Effector memory CD8-positive, alpha-beta T cell (primary cell): ENCODE measurements at regions not wholly inside any gene's neighbourhood (a gene's known extent, or its start where the extent isn't known, plus 50 kb on each side); places are given as distances from the start of the nearest gene placed in this dataset.

Source experiments
- ATAC-seq: fragments of 150-1000 bp; cut with Tn5 transposase; replicated peaks from 2 replicates; pipeline ENCODE4 v1.10.0; 2021; ENCODE audit warnings: mild to moderate bottlenecking, moderate library complexity
- DNase-seq, 3 experiments: peaks; one replicate each; pipeline ENCODE4 v3.0.0; 2021
- H3K27ac Mint-ChIP-seq, 2 donors: one replicate each; pipeline ENCODE4 v1.8.0; 2022; ENCODE audit warnings: mild to moderate bottlenecking in 2 of 2, mixed read lengths in 2 of 2, moderate library complexity in 2 of 2
- H3K27me3 Mint-ChIP-seq, 2 donors: one replicate each; pipeline ENCODE4 v1.8.0; 2022; ENCODE audit warnings: mixed read lengths in 2 of 2
- H3K36me3 Mint-ChIP-seq: one replicate; pipeline ENCODE4 v1.8.0; 2022; ENCODE audit warnings: mild to moderate bottlenecking, moderate library complexity, mixed read lengths; ENCODE audit not compliant: insufficient read depth
- H3K4me1 Mint-ChIP-seq, 2 donors: one replicate each; pipeline ENCODE4 v1.8.0; 2022; ENCODE audit warnings: low read depth in 2 of 2, mixed read lengths in 2 of 2
- H3K4me3 Mint-ChIP-seq, 2 donors: one replicate each; pipeline ENCODE4 v1.8.0; 2022; ENCODE audit warnings: mild to moderate bottlenecking in 2 of 2, mixed read lengths in 2 of 2, moderate library complexity in 2 of 2
- H3K9me3 Mint-ChIP-seq, 2 donors: one replicate each; pipeline ENCODE4 v1.8.0; 2022; ENCODE audit warnings: mixed read lengths in 2 of 2

- Mint-ChIP-seq H3K4me1 (no peaks in the 10 kb centered on the region), H3K4me3 (no peak overlapping the region), H3K27me3 (peaks cover 13 to 28% of the 10 kb centered on the region in 2 donors), H3K9me3 (no peaks in the 10 kb centered on the region), H3K36me3 (no peaks in the 10 kb centered on the region), H3K27ac (no peak overlapping the region)
- DNase-seq, result no peak
- ATAC-seq, result no peak
Observed at GRCh38 chr12:130031041-130031440, 127.2 kb upstream of the TMEM132D start.

- H3K27ac Mint-ChIP-seq, result no peak overlapping the region
Observed at GRCh38 chr12:130031571-130032189, 127.9 kb upstream of the TMEM132D start.

DNA sequence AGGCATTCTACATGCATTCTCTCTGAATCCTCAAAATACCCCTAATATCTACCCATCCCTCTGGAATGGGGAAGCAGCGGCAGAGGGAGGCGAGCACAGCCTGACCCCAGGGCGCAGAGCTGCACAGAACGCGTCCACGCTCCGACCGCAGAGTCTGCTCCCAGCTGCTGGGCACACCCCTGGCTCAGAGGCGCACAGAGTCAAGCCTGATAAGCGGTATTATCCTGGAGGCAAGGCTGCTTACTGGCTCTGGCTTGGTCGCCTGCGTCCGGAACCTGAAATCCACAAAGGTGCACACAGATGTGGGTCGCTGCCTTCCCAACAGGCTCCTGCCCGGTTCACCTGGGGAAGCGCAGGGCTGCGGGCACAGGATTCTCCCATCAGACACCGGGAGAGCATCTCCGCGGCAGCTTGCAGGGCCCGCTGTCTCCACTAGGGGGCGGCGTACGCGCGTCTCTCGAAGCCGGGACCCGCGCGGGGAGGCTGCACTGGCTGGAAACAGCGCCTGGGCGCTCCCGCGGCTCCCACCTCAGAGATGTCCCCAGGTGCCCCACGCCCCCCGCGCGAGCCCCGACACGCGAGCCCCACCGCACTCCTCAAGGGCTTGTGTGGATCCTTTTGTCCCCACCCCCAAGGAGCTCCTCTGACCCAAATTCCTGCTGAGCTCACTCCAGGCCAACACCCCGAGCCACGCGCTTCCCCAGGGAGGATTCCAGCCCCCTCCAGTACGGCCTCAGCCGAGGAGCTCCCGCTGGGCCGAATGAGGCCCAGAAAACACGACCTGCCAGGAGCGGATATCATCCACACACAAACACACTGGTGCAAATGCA is 120.1 kb upstream of the FZD10 start:
- Mint-ChIP-seq H3K27ac (no peak overlapping the region), H3K27me3 (peaks cover 44 to 60% of the 10 kb centered on the region in 2 donors), H3K4me1 (no peaks in the 10 kb centered on the region), H3K36me3 (no peaks in the 10 kb centered on the region), H3K4me3 (no peak overlapping the region), H3K9me3 (peaks cover 4 to 13% of the 10 kb centered on the region in 2 donors)
- ATAC-seq (no peak), DNase-seq (no peak)

More at GRCh38 chr12:130031571-130032189, 127.9 kb upstream of the TMEM132D start:
- peak; percentile 27 to 42 (median 32) for DNase-seq
- no peak overlapping the region for H3K4me3 Mint-ChIP-seq
- peaks cover 13 to 28% of the 10 kb centered on the region in 2 donors for H3K27me3 Mint-ChIP-seq
- no peaks in the 10 kb centered on the region for H3K4me1 Mint-ChIP-seq
- H3K9me3 Mint-ChIP-seq, result no peaks in the 10 kb centered on the region
- H3K36me3 Mint-ChIP-seq, result no peaks in the 10 kb centered on the region
- ATAC-seq, result no peak

GRCh38 chr12:130043685-130044406 is 118.4 kb upstream of the FZD10 start:
- Mint-ChIP-seq H3K27ac (no peak overlapping the region), H3K4me1 (no peaks in the 10 kb centered on the region), H3K4me3 (no peak overlapping the region)

DNA sequence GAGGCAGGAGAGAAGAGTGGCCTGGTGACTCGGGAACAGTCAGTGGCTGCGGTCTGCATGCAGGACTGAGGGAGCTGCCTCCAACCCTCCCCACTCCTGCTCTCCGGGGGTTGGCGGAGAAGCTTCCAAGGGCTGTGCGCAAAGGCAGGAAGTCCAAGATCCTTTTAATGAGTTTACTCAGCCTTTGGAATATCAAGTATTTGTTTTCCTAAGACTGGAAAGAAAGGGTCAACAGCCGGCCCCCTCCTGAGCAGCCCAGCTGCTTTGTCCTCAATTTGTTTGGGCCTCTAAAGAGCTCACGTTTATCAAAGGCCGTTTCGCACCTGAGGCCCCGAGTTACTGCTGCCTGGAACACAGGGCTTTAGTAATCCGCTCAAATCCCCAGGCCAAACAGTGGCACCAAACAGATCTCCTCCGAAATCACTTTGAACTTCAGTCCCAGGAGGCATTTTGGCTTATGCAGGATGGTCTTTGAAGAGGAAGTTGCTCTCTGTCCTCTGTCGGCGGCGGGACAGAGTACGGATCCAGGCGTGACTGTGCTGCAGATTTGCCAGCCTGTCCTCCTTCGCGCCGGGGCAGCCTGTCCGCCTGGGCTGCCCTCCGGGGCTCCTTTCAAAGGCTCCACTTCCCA is 117.2 kb upstream of the FZD10 start:
- Mint-ChIP-seq H3K36me3 (no peaks in the 10 kb centered on the region), H3K4me3 (no peak overlapping the region), H3K4me1 (no peaks in the 10 kb centered on the region), H3K27me3 (peaks cover 28 to 46% of the 10 kb centered on the region in 2 donors), H3K27ac (no peak overlapping the region), H3K9me3 (peaks cover 4 to 13% of the 10 kb centered on the region in 2 donors)
- no peak for DNase-seq
- ATAC-seq, result no peak

More at GRCh38 chr12:130043685-130044406, 118.4 kb upstream of the FZD10 start:
- peaks cover 31 to 57% of the 10 kb centered on the region in 2 donors for H3K27me3 Mint-ChIP-seq
- H3K36me3 Mint-ChIP-seq, result no peaks in the 10 kb centered on the region
- ATAC-seq (no peak), DNase-seq (no peak)
- H3K9me3 Mint-ChIP-seq, result peaks cover 4 to 13% of the 10 kb centered on the region in 2 donors

GRCh38 chr12:130049666-130050065 is 112.6 kb upstream of the FZD10 start:
- Mint-ChIP-seq H3K27me3 (peaks cover 19 to 29% of the 10 kb centered on the region in 2 donors), H3K36me3 (no peaks in the 10 kb centered on the region)

DNA sequence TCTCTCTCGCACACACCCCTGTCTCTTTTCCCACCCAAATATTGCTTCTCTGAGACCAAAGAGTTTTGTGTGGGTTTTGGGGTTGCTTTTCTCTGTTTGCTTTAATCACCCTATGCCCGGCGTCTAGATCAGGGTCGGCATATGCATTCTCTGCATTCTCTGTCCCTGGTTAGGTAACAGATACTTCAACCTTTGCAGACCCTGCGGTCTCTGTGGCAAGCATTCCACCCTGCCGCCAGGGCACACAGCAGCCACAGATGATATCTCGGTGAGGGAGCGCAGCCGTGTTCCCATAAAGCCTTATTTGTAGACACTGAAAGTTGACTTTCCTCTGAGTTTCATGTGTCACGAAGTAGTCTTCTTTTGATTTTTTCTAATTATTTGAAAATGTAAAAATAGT is 110.4 kb upstream of the FZD10 start:
- no peak overlapping the region for H3K4me3 Mint-ChIP-seq
- H3K9me3 Mint-ChIP-seq, result peaks cover 8 to 13% of the 10 kb centered on the region in 2 donors
- ATAC-seq (no peak), DNase-seq (no peak)
- peaks cover 0 to 4% of the 10 kb centered on the region in 2 donors for H3K4me1 Mint-ChIP-seq
- H3K27me3 Mint-ChIP-seq, result peaks cover 6 to 11% of the 10 kb centered on the region in 2 donors
- no peaks in the 10 kb centered on the region for H3K36me3 Mint-ChIP-seq
- no peak overlapping the region for H3K27ac Mint-ChIP-seq

More at GRCh38 chr12:130049666-130050065, 112.6 kb upstream of the FZD10 start:
- Mint-ChIP-seq H3K4me1 (no peaks in the 10 kb centered on the region), H3K4me3 (no peak overlapping the region), H3K27ac (no peak overlapping the region), H3K9me3 (peaks cover under 1 to 3% of the 10 kb centered on the region in 2 donors)
- ATAC-seq, result no peak
- DNase-seq, result no peak

- DNase-seq (no peak), ATAC-seq (no peak)
- Mint-ChIP-seq H3K4me1 (peaks cover 0 to 4% of the 10 kb centered on the region in 2 donors), H3K36me3 (no peaks in the 10 kb centered on the region), H3K27me3 (peaks cover 2 to 6% of the 10 kb centered on the region in 2 donors), H3K9me3 (peaks cover 8 to 13% of the 10 kb centered on the region in 2 donors), H3K27ac (no peak overlapping the region), H3K4me3 (no peak overlapping the region)
Observed at GRCh38 chr12:130053651-130054069, 108.6 kb upstream of the FZD10 start.

GRCh38 chr12:130054803-130055202 is 107.5 kb upstream of the FZD10 start:
- H3K27ac Mint-ChIP-seq, result no peak overlapping the region
- peaks cover 8 to 13% of the 10 kb centered on the region in 2 donors for H3K9me3 Mint-ChIP-seq
- no peaks in the 10 kb centered on the region for H3K36me3 Mint-ChIP-seq
- ATAC-seq (no peak), DNase-seq (no peak)
- peaks cover 0 to 4% of the 10 kb centered on the region in 2 donors for H3K4me1 Mint-ChIP-seq
- peaks cover 0 to 6% of the 10 kb centered on the region in 2 donors for H3K27me3 Mint-ChIP-seq
- no peak overlapping the region for H3K4me3 Mint-ChIP-seq

- H3K27me3 Mint-ChIP-seq, result no peaks in the 10 kb centered on the region
- H3K4me3 Mint-ChIP-seq, result no peak overlapping the region
- H3K4me1 Mint-ChIP-seq, result peaks cover 0 to 4% of the 10 kb centered on the region in 2 donors
- no peaks in the 10 kb centered on the region for H3K36me3 Mint-ChIP-seq
- ATAC-seq, result no peak
- peaks cover 8 to 13% of the 10 kb centered on the region in 2 donors for H3K9me3 Mint-ChIP-seq
- no peak for DNase-seq
- H3K27ac Mint-ChIP-seq, result no peak overlapping the region
Observed at GRCh38 chr12:130058926-130059472, 103.3 kb upstream of the FZD10 start.

DNA sequence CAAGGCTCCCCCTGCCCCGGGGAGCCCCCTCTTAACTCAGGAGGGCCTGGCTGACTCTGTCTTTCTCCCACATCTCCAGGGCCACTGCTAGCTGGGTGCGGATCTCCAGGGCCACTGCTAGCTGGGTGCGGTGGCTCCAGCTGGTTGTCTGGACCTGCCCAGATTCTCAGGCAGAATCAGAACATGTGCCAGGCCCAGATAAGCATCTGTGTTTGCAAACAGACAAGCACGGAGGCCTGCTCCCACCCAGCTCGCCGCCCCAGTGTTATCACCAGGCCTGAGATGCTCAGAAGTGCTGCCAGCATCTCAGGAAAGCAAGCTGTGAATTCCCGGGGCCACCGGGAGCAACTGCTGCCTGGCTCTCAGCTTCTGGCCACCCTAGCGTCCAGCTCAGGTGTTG is 98.4 kb upstream of the FZD10 start:
- H3K27me3 Mint-ChIP-seq, result peaks cover 0 to 8% of the 10 kb centered on the region in 2 donors
- H3K4me1 Mint-ChIP-seq, result no peaks in the 10 kb centered on the region
- H3K9me3 Mint-ChIP-seq, result peaks cover 0 to 7% of the 10 kb centered on the region in 2 donors
- H3K36me3 Mint-ChIP-seq, result no peaks in the 10 kb centered on the region
- no peak for DNase-seq
- no peak overlapping the region for H3K27ac Mint-ChIP-seq
- no peak overlapping the region for H3K4me3 Mint-ChIP-seq
- no peak for ATAC-seq

DNA sequence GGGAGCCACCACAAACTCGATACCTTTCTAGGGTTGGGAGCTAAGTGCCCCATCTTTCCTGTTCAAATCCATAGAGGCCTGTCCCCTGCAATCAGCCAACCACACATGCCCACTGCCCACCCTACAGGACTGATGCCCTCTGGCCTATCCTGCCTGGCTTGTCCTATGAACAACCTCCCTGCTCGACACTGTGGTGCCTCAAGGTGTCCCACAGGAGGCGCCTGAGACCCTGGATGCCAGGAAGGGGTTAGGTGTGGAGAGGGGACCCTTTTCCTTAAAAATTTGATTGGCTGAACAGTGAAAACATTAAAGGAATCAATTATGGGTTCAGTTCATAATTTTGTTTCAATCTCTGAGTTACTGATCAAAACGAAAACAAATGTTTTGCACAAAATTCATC is 97.3 kb upstream of the FZD10 start:
- DNase-seq (no peak), ATAC-seq (no peak)
- Mint-ChIP-seq H3K27me3 (peaks cover 0 to 8% of the 10 kb centered on the region in 2 donors), H3K4me3 (no peak overlapping the region), H3K4me1 (no peaks in the 10 kb centered on the region), H3K36me3 (no peaks in the 10 kb centered on the region), H3K27ac (no peak overlapping the region), H3K9me3 (peaks cover 0 to 7% of the 10 kb centered on the region in 2 donors)

- no peak overlapping the region for H3K27ac Mint-ChIP-seq
Observed at GRCh38 chr12:130066742-130067141, 95.5 kb upstream of the FZD10 start.

More at GRCh38 chr12:130066742-130067141, 95.5 kb upstream of the FZD10 start:
- Mint-ChIP-seq H3K4me1 (no peaks in the 10 kb centered on the region), H3K9me3 (peaks cover 0 to 7% of the 10 kb centered on the region in 2 donors), H3K36me3 (no peaks in the 10 kb centered on the region), H3K27me3 (peaks cover 0 to 8% of the 10 kb centered on the region in 2 donors), H3K4me3 (no peak overlapping the region)
- ATAC-seq (no peak), DNase-seq (no peak)
